ENCODE measurements at regions not wholly inside any gene's neighbourhood (a gene's known extent, or its start where the extent isn't known, plus 50 kb on each side); places are given as distances from the start of the nearest gene placed in this dataset.

DNA sequence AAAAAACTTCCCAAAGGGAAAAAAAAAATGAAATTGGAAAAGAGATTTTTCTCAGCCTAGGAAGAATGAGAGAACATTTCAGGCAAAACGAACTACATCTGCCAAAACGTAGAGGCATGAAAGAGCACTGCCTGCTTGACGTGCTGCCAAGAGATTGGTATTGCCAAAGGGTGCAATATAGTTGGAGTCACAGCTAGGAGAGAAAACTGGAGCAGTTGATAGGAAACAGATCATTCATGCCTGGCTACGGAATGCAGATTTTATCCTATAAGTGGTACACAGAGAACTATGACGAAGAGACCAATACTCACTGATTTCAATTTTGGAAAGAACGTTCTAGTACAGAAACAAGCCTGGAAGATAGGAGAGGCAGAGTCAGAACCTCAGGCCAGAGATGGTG lies 68.4 kb upstream of the IQCM start:
- TF ChIP-seq POLR2AphosphoS5 (IDR thresholded peaks at IDR 0.05; ENCODE audit: borderline replicate concordance, low read depth, low read length) (no peak), EZH2 (IDR thresholded peaks at IDR 0.05) (no peak)

Data from SK-N-MC (cell line).